ENCODE measurements at regions not wholly inside any gene's neighbourhood (a gene's known extent, or its start where the extent isn't known, plus 50 kb on each side); places are given as distances from the start of the nearest gene placed in this dataset.

- H3K27ac ChIP-seq (replicated peaks) = no peak overlapping the region
- TF ChIP-seq REST (IDR thresholded peaks at IDR 0.05; ENCODE audit: insufficient replicate concordance, low read depth) (no peak), POLR2AphosphoS5 (IDR thresholded peaks at IDR 0.05; ENCODE audit: low read depth) (no peak), GABPA (IDR thresholded peaks at IDR 0.05; ENCODE audit: low read depth) (no peak), SPI1 (IDR thresholded peaks at IDR 0.05; ENCODE audit: borderline replicate concordance, low read depth) (no peak)
- TF ChIP-seq, protein P1, sequence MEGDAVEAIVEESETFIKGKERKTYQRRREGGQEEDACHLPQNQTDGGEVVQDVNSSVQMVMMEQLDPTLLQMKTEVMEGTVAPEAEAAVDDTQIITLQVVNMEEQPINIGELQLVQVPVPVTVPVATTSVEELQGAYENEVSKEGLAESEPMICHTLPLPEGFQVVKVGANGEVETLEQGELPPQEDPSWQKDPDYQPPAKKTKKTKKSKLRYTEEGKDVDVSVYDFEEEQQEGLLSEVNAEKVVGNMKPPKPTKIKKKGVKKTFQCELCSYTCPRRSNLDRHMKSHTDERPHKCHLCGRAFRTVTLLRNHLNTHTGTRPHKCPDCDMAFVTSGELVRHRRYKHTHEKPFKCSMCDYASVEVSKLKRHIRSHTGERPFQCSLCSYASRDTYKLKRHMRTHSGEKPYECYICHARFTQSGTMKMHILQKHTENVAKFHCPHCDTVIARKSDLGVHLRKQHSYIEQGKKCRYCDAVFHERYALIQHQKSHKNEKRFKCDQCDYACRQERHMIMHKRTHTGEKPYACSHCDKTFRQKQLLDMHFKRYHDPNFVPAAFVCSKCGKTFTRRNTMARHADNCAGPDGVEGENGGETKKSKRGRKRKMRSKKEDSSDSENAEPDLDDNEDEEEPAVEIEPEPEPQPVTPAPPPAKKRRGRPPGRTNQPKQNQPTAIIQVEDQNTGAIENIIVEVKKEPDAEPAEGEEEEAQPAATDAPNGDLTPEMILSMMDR (IDR thresholded peaks at IDR 0.05; ENCODE audit: insufficient read depth, low read length) = no peak
- DNase-seq (ENCODE audit: low read depth in 1 of 2, low spot score in 1 of 2) = no peak
- no peaks in the 10 kb centered on the region for H3K27me3 ChIP-seq (ENCODE audit: insufficient read depth, poor library complexity, severe bottlenecking)
- H3K4me3 ChIP-seq (replicated peaks; ENCODE audit: insufficient read depth, low read length) = no peak overlapping the region
These were observed 122.8 kb downstream of the ALDH8A1 start for GRCh38 chr6:134826889-134827737.

DNA sequence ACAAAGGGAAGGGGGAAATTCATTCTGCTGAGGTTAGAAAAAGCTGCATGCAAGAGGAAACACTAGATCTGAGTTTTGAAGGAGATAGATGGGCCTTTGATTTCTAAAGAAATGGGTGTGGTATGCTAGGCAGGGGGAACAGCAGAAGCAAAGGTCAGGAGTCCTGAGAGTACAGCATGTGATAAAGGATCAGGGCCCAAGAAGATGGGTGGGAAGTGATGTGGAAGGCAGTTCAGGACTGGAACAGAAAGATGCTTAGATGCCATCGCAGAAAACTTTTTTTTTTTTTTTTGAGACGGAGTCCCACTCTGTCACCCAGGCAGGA, 126.2 kb downstream of the ALDH8A1 start:
- no peak overlapping the region for H3K27ac ChIP-seq (replicated peaks)
- TF ChIP-seq GABPA (IDR thresholded peaks at IDR 0.05; ENCODE audit: low read depth) (no peak), REST (IDR thresholded peaks at IDR 0.05; ENCODE audit: insufficient replicate concordance, low read depth) (no peak), SPI1 (IDR thresholded peaks at IDR 0.05; ENCODE audit: borderline replicate concordance, low read depth) (no peak)
- TF ChIP-seq, protein P1 (IDR thresholded peaks at IDR 0.05; ENCODE audit: insufficient read depth, low read length) = no peak
- H3K4me3 ChIP-seq (replicated peaks; ENCODE audit: insufficient read depth, low read length) = no peak overlapping the region

DNA sequence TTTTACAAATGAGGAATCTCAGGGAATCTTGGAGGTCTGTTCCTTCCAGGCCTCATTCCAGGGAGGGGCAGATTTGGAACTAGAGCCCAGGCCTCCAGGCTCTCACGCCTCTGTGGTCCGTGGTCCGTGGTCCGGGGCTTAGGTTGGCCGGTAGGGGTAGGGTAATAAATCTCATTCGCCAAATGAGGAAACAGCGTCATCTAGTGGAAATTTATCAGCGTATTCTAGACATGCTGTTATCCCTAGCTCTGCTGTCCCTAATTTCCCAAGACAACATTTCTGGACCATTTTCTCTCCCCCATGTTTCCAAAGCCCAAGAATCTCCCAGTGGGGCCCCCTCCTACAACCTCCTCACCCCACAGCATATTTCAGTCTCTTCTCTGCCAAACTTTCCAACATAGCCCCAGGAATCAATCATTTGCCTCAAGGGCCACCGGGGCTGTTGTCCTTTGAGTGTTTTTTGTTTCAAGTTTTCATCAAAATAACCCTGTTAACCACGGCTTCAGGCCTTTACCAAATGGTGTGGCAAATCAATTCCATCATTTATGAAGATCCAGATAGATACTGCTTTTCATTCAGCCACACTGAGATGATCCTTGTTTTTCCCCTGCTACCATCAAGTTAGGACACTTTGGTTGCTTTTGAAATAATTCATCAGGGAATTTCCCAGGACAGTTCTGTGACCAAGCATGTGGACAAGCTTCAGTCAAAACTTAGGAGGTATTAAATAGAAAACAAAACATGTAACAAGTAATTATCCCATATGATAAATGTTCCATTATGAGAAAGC, 126.8 kb downstream of the ALDH8A1 start:
- DNase-seq (ENCODE audit: low read depth in 1 of 2, low spot score in 1 of 2) = peak; percentile 25 to 68
- no peaks in the 10 kb centered on the region for H3K27me3 ChIP-seq (ENCODE audit: insufficient read depth, poor library complexity, severe bottlenecking)
- no peak for TF ChIP-seq POLR2AphosphoS5 (IDR thresholded peaks at IDR 0.05; ENCODE audit: low read depth)
- no peak for TF ChIP-seq GABPA (IDR thresholded peaks at IDR 0.05; ENCODE audit: low read depth)
- TF ChIP-seq, protein P1 (IDR thresholded peaks at IDR 0.05; ENCODE audit: insufficient read depth, low read length) = peak; percentile 90
- TF ChIP-seq SPI1 (IDR thresholded peaks at IDR 0.05; ENCODE audit: borderline replicate concordance, low read depth) = no peak
- no peak overlapping the region for H3K4me3 ChIP-seq (replicated peaks; ENCODE audit: insufficient read depth, low read length)
- H3K27ac ChIP-seq (replicated peaks) = no peak overlapping the region

More for the DNA sequence above, 126.2 kb downstream of the ALDH8A1 start:
- DNase-seq (ENCODE audit: low read depth in 1 of 2, low spot score in 1 of 2) = no peak
- H3K27me3 ChIP-seq (ENCODE audit: insufficient read depth, poor library complexity, severe bottlenecking) = no peaks in the 10 kb centered on the region

Data from HL-60 (cell line).